ENCODE measurements at regions not wholly inside any gene's neighbourhood (a gene's known extent, or its start where the extent isn't known, plus 50 kb on each side); places are given as distances from the start of the nearest gene placed in this dataset.

- TF ChIP-seq CTCF (IDR thresholded peaks at IDR 0.05) (no peak), EP300 (IDR thresholded peaks at IDR 0.05) (no peak), POLR2A (IDR thresholded peaks at IDR 0.05) (no peak)
Observed at GRCh38 chrX:81390237-81390636, 188.3 kb downstream of the SH3BGRL start.

Data from stomach (tissue), 4 donors.